ENCODE measurements at regions not wholly inside any gene's neighbourhood (a gene's known extent, or its start where the extent isn't known, plus 50 kb on each side); places are given as distances from the start of the nearest gene placed in this dataset.

DNA sequence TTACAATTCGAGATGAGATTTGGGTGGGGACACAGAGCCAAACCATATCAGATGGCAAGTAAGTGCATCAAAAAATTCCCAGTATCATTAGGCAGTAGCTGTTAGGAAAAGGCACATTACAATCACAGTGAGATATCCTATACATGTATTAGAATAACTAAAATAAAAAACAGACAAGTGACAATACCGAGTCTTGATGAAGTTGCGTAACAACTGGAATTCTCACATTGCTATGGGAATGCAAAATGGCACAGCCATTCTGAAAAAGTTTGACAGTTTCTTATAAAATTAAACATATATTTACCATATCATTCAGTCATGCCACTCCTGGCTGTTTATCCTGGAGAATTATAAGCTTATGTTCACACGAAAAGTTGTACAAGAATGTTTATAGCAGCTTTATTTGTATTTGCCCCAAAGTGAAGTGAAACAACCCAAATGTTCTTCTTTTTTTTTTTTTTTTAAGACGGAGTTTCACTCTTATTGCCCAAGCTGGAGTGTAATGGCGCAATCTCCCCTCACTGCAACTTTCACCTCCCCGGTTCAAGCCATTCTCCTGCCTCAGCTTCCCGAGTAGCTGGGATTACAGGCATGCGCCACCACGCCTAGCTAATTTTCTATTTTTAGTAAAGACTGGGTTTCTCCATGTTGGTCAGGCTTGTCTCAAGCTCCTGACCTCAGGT, 93.1 kb upstream of the TLE1 start:
- no peak for DNase-seq (ENCODE audit: low read depth)
- H3K4me3 ChIP-seq (ENCODE audit: low read depth, low read length) = no peak overlapping the region
- TF ChIP-seq, protein P1, sequence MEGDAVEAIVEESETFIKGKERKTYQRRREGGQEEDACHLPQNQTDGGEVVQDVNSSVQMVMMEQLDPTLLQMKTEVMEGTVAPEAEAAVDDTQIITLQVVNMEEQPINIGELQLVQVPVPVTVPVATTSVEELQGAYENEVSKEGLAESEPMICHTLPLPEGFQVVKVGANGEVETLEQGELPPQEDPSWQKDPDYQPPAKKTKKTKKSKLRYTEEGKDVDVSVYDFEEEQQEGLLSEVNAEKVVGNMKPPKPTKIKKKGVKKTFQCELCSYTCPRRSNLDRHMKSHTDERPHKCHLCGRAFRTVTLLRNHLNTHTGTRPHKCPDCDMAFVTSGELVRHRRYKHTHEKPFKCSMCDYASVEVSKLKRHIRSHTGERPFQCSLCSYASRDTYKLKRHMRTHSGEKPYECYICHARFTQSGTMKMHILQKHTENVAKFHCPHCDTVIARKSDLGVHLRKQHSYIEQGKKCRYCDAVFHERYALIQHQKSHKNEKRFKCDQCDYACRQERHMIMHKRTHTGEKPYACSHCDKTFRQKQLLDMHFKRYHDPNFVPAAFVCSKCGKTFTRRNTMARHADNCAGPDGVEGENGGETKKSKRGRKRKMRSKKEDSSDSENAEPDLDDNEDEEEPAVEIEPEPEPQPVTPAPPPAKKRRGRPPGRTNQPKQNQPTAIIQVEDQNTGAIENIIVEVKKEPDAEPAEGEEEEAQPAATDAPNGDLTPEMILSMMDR (IDR thresholded peaks at IDR 0.05; ENCODE audit: low read depth, low read length, missing control alignments) = no peak

- no peak overlapping the region for H3K4me3 ChIP-seq (ENCODE audit: low read depth, low read length)
- TF ChIP-seq, protein P1 (IDR thresholded peaks at IDR 0.05; ENCODE audit: low read depth, low read length, missing control alignments) = no peak
- no peak for DNase-seq (ENCODE audit: low read depth)
Measured at GRCh38 chr9:81787747-81788632, 98.6 kb upstream of the TLE1 start.

GRCh38 chr9:81789721-81790120, 100.4 kb upstream of the TLE1 start:
- TF ChIP-seq, protein P1 (IDR thresholded peaks at IDR 0.05; ENCODE audit: low read depth, low read length, missing control alignments) = no peak
- DNase-seq (ENCODE audit: low read depth) = no peak
- no peak overlapping the region for H3K4me3 ChIP-seq (ENCODE audit: low read depth, low read length)

GRCh38 chr9:81790166-81790565, 100.8 kb upstream of the TLE1 start:
- no peak for DNase-seq (ENCODE audit: low read depth)
- TF ChIP-seq, protein P1 (IDR thresholded peaks at IDR 0.05; ENCODE audit: low read depth, low read length, missing control alignments) = no peak
- no peak overlapping the region for H3K4me3 ChIP-seq (ENCODE audit: low read depth, low read length)

- H3K4me3 ChIP-seq (ENCODE audit: low read depth, low read length) = no peak overlapping the region
- TF ChIP-seq, protein P1 (IDR thresholded peaks at IDR 0.05; ENCODE audit: low read depth, low read length, missing control alignments) = no peak
- DNase-seq (ENCODE audit: low read depth) = no peak
Measured at GRCh38 chr9:81791076-81791475, 101.7 kb upstream of the TLE1 start.

- TF ChIP-seq, protein P1 (IDR thresholded peaks at IDR 0.05; ENCODE audit: low read depth, low read length, missing control alignments) = no peak
- no peak for DNase-seq (ENCODE audit: low read depth)
- H3K4me3 ChIP-seq (ENCODE audit: low read depth, low read length) = no peak overlapping the region
Measured at GRCh38 chr9:81798606-81799005, 109.3 kb upstream of the TLE1 start.

All from GM12864 (cell line).